Neural progenitor cell (in vitro differentiated cells): ENCODE measurements at regions not wholly inside any gene's neighbourhood (a gene's known extent, or its start where the extent isn't known, plus 50 kb on each side); places are given as distances from the start of the nearest gene placed in this dataset.

Experiments used
- DNase-seq: peaks from one replicate; pipeline ENCODE4 v3.0.0-alpha.2; 2016; ENCODE audit warnings: low spot score
- H2AFZ ChIP-seq: fragments of 200-600 bp; sonication (generic); replicated peaks from 2 replicates; pipeline ENCODE4 v1.6.1; 2016; ENCODE audit warnings: antibody characterized with exemption
- H3F3A ChIP-seq: fragments of 200-600 bp; sonication (generic); 2 replicates; pipeline ENCODE4 v1.6.1; 2016; ENCODE audit warnings: antibody characterized with exemption, low read depth
- H3K27ac ChIP-seq: fragments of 200-600 bp; sonication (generic); 2 replicates; pipeline ENCODE4 v1.5.1; 2016; ENCODE audit warnings: mild to moderate bottlenecking
- H3K27me3 ChIP-seq: fragments of 200-600 bp; sonication (generic); 2 replicates; pipeline ENCODE4 v1.6.1; 2016; ENCODE audit warnings: mild to moderate bottlenecking, moderate library complexity
- H3K36me3 ChIP-seq: fragments of 200-600 bp; sonication (generic); 2 replicates; pipeline ENCODE4 v1.5.1; 2016
- H3K4me1 ChIP-seq: fragments of 200-600 bp; sonication (generic); 2 replicates; pipeline ENCODE4 v1.6.1; 2016; ENCODE audit warnings: mixed run types
- H3K4me2 ChIP-seq: fragments of 200-600 bp; sonication (generic); 2 replicates; pipeline ENCODE4 v1.6.1; 2016
- H3K4me3 ChIP-seq: fragments of 200-600 bp; sonication (generic); 2 replicates; pipeline ENCODE4 v1.5.1; 2016
- H3K79me2 ChIP-seq: fragments of 200-600 bp; sonication (generic); 2 replicates; pipeline ENCODE4 v1.6.1; 2016; ENCODE audit warnings: low read depth
- H3K9ac ChIP-seq: fragments of 200-600 bp; sonication (generic); 2 replicates; pipeline ENCODE4 v1.6.1; 2016
- H3K9me3 ChIP-seq: fragments of 200-600 bp; sonication (generic); 2 replicates; pipeline ENCODE4 v1.5.1; 2016; ENCODE audit warnings: low read depth
- H4K20me1 ChIP-seq: fragments of 200-600 bp; sonication (generic); 2 replicates; pipeline ENCODE4 v1.6.1; 2016; ENCODE audit warnings: low read depth
- H3K27ac Mint-ChIP-seq: 3 replicates; pipeline ENCODE4 v1.8.0; 2021; ENCODE audit warnings: mixed read lengths
- H3K27me3 Mint-ChIP-seq: 2 replicates; pipeline ENCODE4 v1.8.0; 2022; ENCODE audit warnings: low read depth, mild to moderate bottlenecking, inconsistent platforms, moderate library complexity, mixed read lengths; ENCODE audit not compliant: insufficient read depth
- H3K36me3 Mint-ChIP-seq: 3 replicates; pipeline ENCODE4 v1.8.0; 2021; ENCODE audit warnings: mixed read lengths
- H3K4me1 Mint-ChIP-seq: 3 replicates; pipeline ENCODE4 v1.8.0; 2021; ENCODE audit warnings: mixed read lengths
- H3K4me3 Mint-ChIP-seq: 3 replicates; pipeline ENCODE4 v1.8.0; 2021; ENCODE audit warnings: mild to moderate bottlenecking, moderate library complexity, mixed read lengths
- H3K9me3 Mint-ChIP-seq: 3 replicates; pipeline ENCODE4 v1.8.0; 2020; ENCODE audit warnings: mixed read lengths
- EZH2 ChIP-seq: fragments of 200-600 bp; sonication (generic); IDR thresholded peaks from 2 replicates; pipeline ENCODE4 v1.6.1; 2017; ENCODE audit warnings: antibody characterized with exemption, mild to moderate bottlenecking, moderate library complexity
- EZH2phosphoT487 ChIP-seq: fragments of 200-600 bp; sonication (generic); IDR thresholded peaks from 2 replicates; pipeline ENCODE4 v1.6.1; 2017; ENCODE audit warnings: antibody characterized with exemption
- TF ChIP-seq, protein P1 (sequence below): fragments of 200-600 bp; sonication (generic); IDR thresholded peaks from 2 replicates; pipeline ENCODE4 v1.5.1; 2017; ENCODE audit warnings: antibody characterized with exemption, mild to moderate bottlenecking

DNA sequence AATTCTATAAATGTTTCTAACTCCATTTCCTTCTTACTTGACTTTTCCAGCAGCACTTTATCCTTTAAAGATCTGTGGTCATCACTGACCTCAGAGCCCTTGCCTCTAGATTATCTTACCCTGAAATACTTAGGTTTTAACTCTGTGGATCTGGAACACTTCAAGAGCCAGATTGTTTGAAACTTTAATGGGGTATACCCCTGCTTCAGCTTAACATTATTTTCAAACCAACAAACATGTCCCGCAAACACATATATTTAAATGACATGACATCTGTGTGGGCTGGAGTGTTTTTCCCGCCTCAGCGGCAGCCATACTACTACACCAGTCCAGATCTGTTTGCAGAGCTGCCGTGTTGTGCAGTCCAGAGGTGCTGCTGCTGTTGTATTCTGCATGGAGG lies 252.0 kb upstream of the TPM1 start:
- peaks cover 5% of the 10 kb centered on the region for H3K27me3 Mint-ChIP-seq
- no peaks in the 10 kb centered on the region for H4K20me1 ChIP-seq
- H2AFZ ChIP-seq, result no peak overlapping the region
- H3K9ac ChIP-seq, result no peak overlapping the region
- no peaks in the 10 kb centered on the region for H3K9me3 Mint-ChIP-seq
- no peak overlapping the region for H3K27ac Mint-ChIP-seq
- no peaks in the 10 kb centered on the region for H3K9me3 ChIP-seq
- no peak for DNase-seq
- no peaks in the 10 kb centered on the region for H3K36me3 ChIP-seq
- no peaks in the 10 kb centered on the region for H3F3A ChIP-seq
- H3K4me1 ChIP-seq, result peaks cover 17% of the 10 kb centered on the region
- no peaks in the 10 kb centered on the region for H3K79me2 ChIP-seq
- no peaks in the 10 kb centered on the region for H3K36me3 Mint-ChIP-seq
- H3K27ac ChIP-seq, result no peak overlapping the region
- H3K4me3 Mint-ChIP-seq, result no peak overlapping the region
- TF ChIP-seq EZH2phosphoT487 (no peak), EZH2 (no peak)
- TF ChIP-seq, protein P1, sequence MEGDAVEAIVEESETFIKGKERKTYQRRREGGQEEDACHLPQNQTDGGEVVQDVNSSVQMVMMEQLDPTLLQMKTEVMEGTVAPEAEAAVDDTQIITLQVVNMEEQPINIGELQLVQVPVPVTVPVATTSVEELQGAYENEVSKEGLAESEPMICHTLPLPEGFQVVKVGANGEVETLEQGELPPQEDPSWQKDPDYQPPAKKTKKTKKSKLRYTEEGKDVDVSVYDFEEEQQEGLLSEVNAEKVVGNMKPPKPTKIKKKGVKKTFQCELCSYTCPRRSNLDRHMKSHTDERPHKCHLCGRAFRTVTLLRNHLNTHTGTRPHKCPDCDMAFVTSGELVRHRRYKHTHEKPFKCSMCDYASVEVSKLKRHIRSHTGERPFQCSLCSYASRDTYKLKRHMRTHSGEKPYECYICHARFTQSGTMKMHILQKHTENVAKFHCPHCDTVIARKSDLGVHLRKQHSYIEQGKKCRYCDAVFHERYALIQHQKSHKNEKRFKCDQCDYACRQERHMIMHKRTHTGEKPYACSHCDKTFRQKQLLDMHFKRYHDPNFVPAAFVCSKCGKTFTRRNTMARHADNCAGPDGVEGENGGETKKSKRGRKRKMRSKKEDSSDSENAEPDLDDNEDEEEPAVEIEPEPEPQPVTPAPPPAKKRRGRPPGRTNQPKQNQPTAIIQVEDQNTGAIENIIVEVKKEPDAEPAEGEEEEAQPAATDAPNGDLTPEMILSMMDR, result no peak
- no peak overlapping the region for H3K4me2 ChIP-seq
- H3K4me3 ChIP-seq, result no peak overlapping the region
- H3K27me3 ChIP-seq, result no peaks in the 10 kb centered on the region
- peaks cover 71% of the 10 kb centered on the region for H3K4me1 Mint-ChIP-seq

DNA sequence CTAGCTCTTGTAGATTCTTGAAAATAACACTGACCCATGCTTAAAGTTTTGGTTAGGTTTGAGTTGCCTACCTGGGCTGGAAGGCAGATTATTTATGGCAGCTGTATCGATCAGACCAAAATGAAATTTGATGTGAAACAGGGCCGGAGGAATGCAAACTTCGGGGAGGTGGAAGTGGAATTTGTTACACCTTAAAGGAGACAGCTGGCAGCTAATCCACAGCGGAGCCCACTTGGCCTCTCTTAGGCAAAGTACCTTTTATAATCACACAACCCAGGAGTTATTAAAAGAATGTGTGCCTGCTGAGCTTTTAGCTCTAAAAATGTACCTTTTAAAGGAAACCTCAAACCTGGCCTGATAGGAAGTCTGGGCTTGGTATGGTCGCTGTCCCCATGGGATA lies 250.9 kb upstream of the TPM1 start:
- no peaks in the 10 kb centered on the region for H3F3A ChIP-seq
- no peaks in the 10 kb centered on the region for H3K9me3 Mint-ChIP-seq
- no peaks in the 10 kb centered on the region for H3K9me3 ChIP-seq
- H3K9ac ChIP-seq, result no peak overlapping the region
- H4K20me1 ChIP-seq, result no peaks in the 10 kb centered on the region
- H3K27ac ChIP-seq, result no peak overlapping the region
- H3K4me3 Mint-ChIP-seq, result no peak overlapping the region
- H3K4me1 Mint-ChIP-seq, result peaks cover 68% of the 10 kb centered on the region
- H3K36me3 Mint-ChIP-seq, result no peaks in the 10 kb centered on the region
- peaks cover 20% of the 10 kb centered on the region for H3K4me1 ChIP-seq
- no peak overlapping the region for H3K4me2 ChIP-seq
- H3K79me2 ChIP-seq, result no peaks in the 10 kb centered on the region
- no peak overlapping the region for H3K4me3 ChIP-seq
- H2AFZ ChIP-seq, result no peak overlapping the region
- no peaks in the 10 kb centered on the region for H3K27me3 ChIP-seq
- H3K27me3 Mint-ChIP-seq, result peaks cover 5% of the 10 kb centered on the region
- TF ChIP-seq EZH2phosphoT487 (no peak), EZH2 (no peak)
- TF ChIP-seq, protein P1, result no peak
- no peak overlapping the region for H3K27ac Mint-ChIP-seq
- no peaks in the 10 kb centered on the region for H3K36me3 ChIP-seq
- DNase-seq, result no peak

DNA sequence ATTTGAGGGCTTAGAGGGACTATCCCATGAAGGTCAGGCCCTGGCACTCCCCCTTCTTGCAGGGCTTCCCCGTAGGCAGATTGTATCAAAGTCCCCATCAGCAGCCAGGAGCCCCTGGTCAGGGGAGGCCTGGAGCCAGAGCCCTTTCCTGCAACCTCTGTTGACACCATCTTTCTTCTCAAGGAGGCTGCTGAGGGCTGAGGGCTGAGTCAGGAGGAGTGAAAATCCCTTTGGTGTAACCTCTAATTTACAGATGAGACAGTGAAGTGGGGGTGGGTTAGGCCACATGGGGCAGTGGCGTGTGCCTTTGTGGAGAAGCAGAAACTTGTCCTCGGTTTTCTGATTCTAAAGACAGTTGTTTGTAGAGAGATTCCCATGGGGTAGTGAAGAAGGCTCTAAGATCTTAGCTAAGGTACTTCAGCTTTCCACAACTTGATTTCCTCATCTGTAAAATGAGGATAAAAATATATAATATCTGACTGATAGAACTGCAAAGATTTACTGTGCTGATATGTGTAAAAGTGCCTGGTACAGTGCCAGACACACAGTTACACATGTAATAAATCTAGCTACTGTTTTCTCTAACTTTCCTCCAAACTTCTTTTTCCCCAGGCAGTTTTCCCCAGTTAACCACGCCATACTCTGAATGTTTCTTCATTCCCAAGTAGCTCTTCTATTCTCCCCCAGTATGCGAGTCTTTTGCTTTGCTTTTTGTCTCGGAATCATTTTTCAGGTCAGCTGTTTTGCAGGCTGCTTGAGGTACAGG lies 249.4 kb upstream of the TPM1 start:
- Histone ChIP-seq H3K4me1 (peaks cover 26% of the 10 kb centered on the region), H3K9ac (no peak overlapping the region), H3K4me3 (no peak overlapping the region), H3K27ac (no peak overlapping the region), H3K36me3 (no peaks in the 10 kb centered on the region), H2AFZ (no peak overlapping the region), H3F3A (no peaks in the 10 kb centered on the region), H3K4me2 (no peak overlapping the region), H3K9me3 (no peaks in the 10 kb centered on the region), H3K79me2 (no peaks in the 10 kb centered on the region), H3K27me3 (no peaks in the 10 kb centered on the region), H4K20me1 (no peaks in the 10 kb centered on the region)
- H3K27ac Mint-ChIP-seq, result no peak overlapping the region
- H3K4me3 Mint-ChIP-seq, result no peak overlapping the region
- H3K4me1 Mint-ChIP-seq, result peaks cover 69% of the 10 kb centered on the region
- no peaks in the 10 kb centered on the region for H3K9me3 Mint-ChIP-seq
- H3K36me3 Mint-ChIP-seq, result peaks cover 3% of the 10 kb centered on the region
- TF ChIP-seq EZH2 (no peak), EZH2phosphoT487 (no peak)
- TF ChIP-seq, protein P1, result no peak
- H3K27me3 Mint-ChIP-seq, result peaks cover 5% of the 10 kb centered on the region
- DNase-seq, result no peak
